ENCODE measurements at regions not wholly inside any gene's neighbourhood (a gene's known extent, or its start where the extent isn't known, plus 50 kb on each side); places are given as distances from the start of the nearest gene placed in this dataset.
"Not testable (repeated sequence)": the region's sequence is repeated elsewhere in the genome, so short reads cannot be mapped to it uniquely, and the experiment has no call there.

- peak in 1 of 2 experiments; percentile 50 for DNase-seq (ENCODE audit: low read depth in 1 of 2, low spot score in 2 of 2)
- H2BK12ac ChIP-seq (ENCODE audit: low read depth, low read length); H4K5ac ChIP-seq (ENCODE audit: insufficient read length, low read depth, low read length); CTCF ChIA-PET (ENCODE audit: partially characterized antibody); H2AK5ac ChIP-seq (ENCODE audit: low read depth, low read length); H2BK5ac ChIP-seq (ENCODE audit: low read depth, low read length); H3K79me2 ChIP-seq (ENCODE audit: control insufficient read depth in 1 of 2, insufficient read depth in 2 of 2, low read length in 2 of 2); H3K4me1 ChIP-seq (replicated peaks in 1 of 4; ENCODE audit: control insufficient read depth in 3 of 4, insufficient read depth in 4 of 4, low read length in 3 of 4); H4K20me1 ChIP-seq (replicated peaks in 1 of 2; ENCODE audit: control insufficient read depth in 1 of 2, insufficient read depth in 2 of 2, low read length in 2 of 2); H3K9ac ChIP-seq (replicated peaks in 1 of 4; ENCODE audit: extremely low read depth in 1 of 4, low read depth in 3 of 4, low read length in 3 of 4); H3K79me1 ChIP-seq (ENCODE audit: low read depth, low read length); H3K9me3 ChIP-seq (ENCODE audit: insufficient read depth in 2 of 2, low read depth in 1 of 2, low read length in 1 of 2); H3K27me3 ChIP-seq (replicated peaks in 1 of 4; ENCODE audit: control insufficient read depth in 3 of 4, extremely low read depth in 1 of 4, insufficient read depth in 3 of 4, low read length in 3 of 4); H3K4me2 ChIP-seq (ENCODE audit: insufficient read depth in 1 of 2, low read depth in 2 of 2, low read length in 2 of 2); H3K23me2 ChIP-seq (ENCODE audit: low read depth, low read length); H2BK20ac ChIP-seq (ENCODE audit: low read length); H4K8ac ChIP-seq (ENCODE audit: extremely low read depth, insufficient read depth, low read length); H4K91ac ChIP-seq (replicated peaks; ENCODE audit: insufficient read length, low read length); H2BK15ac ChIP-seq (ENCODE audit: low read length); H3K4ac ChIP-seq (replicated peaks; ENCODE audit: insufficient read length, low read depth, low read length); H3K56ac ChIP-seq (replicated peaks; ENCODE audit: insufficient read length, low read depth, low read length); H3K14ac ChIP-seq (ENCODE audit: insufficient read length); H2BK120ac ChIP-seq (replicated peaks; ENCODE audit: low read depth, low read length); H3K36me3 ChIP-seq (ENCODE audit: control insufficient read depth in 2 of 4, insufficient read depth in 4 of 4, low read length in 3 of 4); H2AFZ ChIP-seq (ENCODE audit: low read length); H3K27ac ChIP-seq (ENCODE audit: low read depth, low read length); FAIRE-seq; POLR2A ChIA-PET (ENCODE audit: partially characterized antibody); H3K18ac ChIP-seq (ENCODE audit: extremely low read depth, low read length); H3K4me3 ChIP-seq (ENCODE audit: extremely low read depth in 1 of 4, insufficient read depth in 2 of 4, low read depth in 3 of 4, low read length in 4 of 4); H3K23ac ChIP-seq (ENCODE audit: insufficient read length): not testable (repeated sequence)
- TF ChIP-seq RAD21 (IDR thresholded peaks at IDR 0.05 in 1 of 2, conservative IDR thresholded peaks at IDR 0.05 in 1 of 2; ENCODE audit: low read depth in 2 of 2, low read length in 2 of 2) = peak in 1 of 2 experiments; percentile 16; a peak in 1 of 4 replicates
- 77% methylated on average over 3 of the region's 3 CpGs; no CpG with 5 or more reads in 1 of the 2 experiments for WGBS, 2 experiments (ENCODE audit: extremely low coverage in 1 of 2, insufficient coverage in 1 of 2, insufficient read length in 1 of 2, insufficient replicate concordance in 2 of 2, low coverage in 1 of 2, low lambda C conversion rate in 2 of 2, missing lambda C conversion rate in 1 of 2)
These were observed 2361.8 kb downstream of the EPHA3 start for GRCh38 chr3:91469251-91469650.
